AG04450 (cell line): ENCODE measurements at regions not wholly inside any gene's neighbourhood (a gene's known extent, or its start where the extent isn't known, plus 50 kb on each side); places are given as distances from the start of the nearest gene placed in this dataset.

Source experiments
- CTCF ChIA-PET: fragments of 300-600, 350-600 bp; formaldehyde crosslinking; extraction: SDS; loops from one replicate; lab custom pipeline; 2022; ENCODE audit warnings: antibody characterized with exemption, inconsistent platforms; lab: Charles Lee
- POLR2A ChIA-PET: fragments of 350-600 bp; formaldehyde crosslinking; extraction: SDS; loops from one replicate; lab custom pipeline; 2021; ENCODE audit warnings: antibody characterized with exemption, inconsistent platforms; lab: Yijun Ruan, JAX
- DNase-seq: peaks from one replicate; pipeline ENCODE4 v3.0.0-alpha.2; 2011; ENCODE audit warnings: low read depth, low spot score
- H3K27ac ChIP-seq: one replicate; pipeline ENCODE4 v1.5.1; 2012; ENCODE audit warnings: low read depth, low read length, control low read depth
- H3K27me3 ChIP-seq: one replicate; pipeline ENCODE4 v1.6.0; 2012; ENCODE audit warnings: low read length; ENCODE audit not compliant: control insufficient read depth, insufficient read depth
- H3K4me3 ChIP-seq: 2 replicates; pipeline ENCODE4 v1.5.1; 2011; ENCODE audit warnings: mild to moderate bottlenecking, low read depth, low read length, control low read depth
- H3K9me3 ChIP-seq: 2 replicates; pipeline ENCODE4 v1.5.1; 2012; ENCODE audit warnings: low read length; ENCODE audit not compliant: control insufficient read depth, insufficient read depth
- CTCF ChIP-seq: IDR thresholded peaks from 2 replicates; pipeline ENCODE4 v1.5.1; 2011; ENCODE audit warnings: low read depth, low read length, control low read depth, inconsistent platforms

GRCh38 chr2:187274146-187274545 lies 173.9 kb downstream of the CALCRL start:
- Histone ChIP-seq H3K27ac (no peak overlapping the region), H3K9me3 (no peaks in the 10 kb centered on the region), H3K27me3 (no peaks in the 10 kb centered on the region), H3K4me3 (no peak overlapping the region)
- TF ChIP-seq CTCF: no peak
- POLR2A ChIA-PET: no interaction called here
- no peak for DNase-seq
- CTCF ChIA-PET: no interaction called here

- ChIA-PET POLR2A (no interaction called here), CTCF (no interaction called here)
- H3K4me3 ChIP-seq: no peak overlapping the region
- H3K27ac ChIP-seq: no peak overlapping the region
- DNase-seq: no peak
- TF ChIP-seq CTCF: no peak
- H3K27me3 ChIP-seq: no peaks in the 10 kb centered on the region
- no peaks in the 10 kb centered on the region for H3K9me3 ChIP-seq
These were observed 175.8 kb downstream of the CALCRL start for GRCh38 chr2:187272255-187272654.

- CTCF ChIA-PET: no interaction called here
These were observed 176.2 kb downstream of the CALCRL start for GRCh38 chr2:187271825-187272224.

GRCh38 chr2:187266645-187267044 lies 181.4 kb downstream of the CALCRL start:
- Histone ChIP-seq H3K27ac (no peak overlapping the region), H3K4me3 (no peak overlapping the region), H3K9me3 (no peaks in the 10 kb centered on the region), H3K27me3 (no peaks in the 10 kb centered on the region)
- ChIA-PET POLR2A (no interaction called here), CTCF (no interaction called here)
- TF ChIP-seq CTCF: no peak
- no peak for DNase-seq

More at GRCh38 chr2:187271825-187272224, 176.2 kb downstream of the CALCRL start:
- no peak overlapping the region for H3K27ac ChIP-seq
- H3K4me3 ChIP-seq: no peak overlapping the region
- no peaks in the 10 kb centered on the region for H3K27me3 ChIP-seq
- no peak for DNase-seq
- no peak for TF ChIP-seq CTCF
- no peaks in the 10 kb centered on the region for H3K9me3 ChIP-seq
- POLR2A ChIA-PET: no interaction called here

GRCh38 chr2:187266147-187266546 lies 181.9 kb downstream of the CALCRL start:
- DNase-seq: no peak
- CTCF ChIA-PET: no interaction called here

More at GRCh38 chr2:187266147-187266546, 181.9 kb downstream of the CALCRL start:
- Histone ChIP-seq H3K9me3 (no peaks in the 10 kb centered on the region), H3K27ac (no peak overlapping the region), H3K4me3 (no peak overlapping the region), H3K27me3 (no peaks in the 10 kb centered on the region)
- POLR2A ChIA-PET: no interaction called here
- TF ChIP-seq CTCF: no peak
